SH-SY5Y (cell line): ENCODE measurements at regions not wholly inside any gene's neighbourhood (a gene's known extent, or its start where the extent isn't known, plus 50 kb on each side); places are given as distances from the start of the nearest gene placed in this dataset.

Experiments
- GATA2 ChIP-seq: IDR thresholded peaks from 2 replicates; pipeline ENCODE4 v1.6.1; 2011; ENCODE audit warnings: mild to moderate bottlenecking, low read depth, low read length
- GATA3 ChIP-seq: IDR thresholded peaks from 2 replicates; pipeline ENCODE4 v1.6.1; 2011; ENCODE audit warnings: low read depth, mild to moderate bottlenecking, low read length, moderate library complexity

- TF ChIP-seq GATA2 (no peak), GATA3 (no peak)
Observed at GRCh38 chr1:14369526-14370213, 228.8 kb upstream of the KAZN start.
